CD8-positive, alpha-beta memory T cell (primary cell): ENCODE measurements at regions not wholly inside any gene's neighbourhood (a gene's known extent, or its start where the extent isn't known, plus 50 kb on each side); places are given as distances from the start of the nearest gene placed in this dataset.
"Not testable (repeated sequence)": the region's sequence is repeated elsewhere in the genome, so short reads cannot be mapped to it uniquely, and the experiment has no call there.

ENCODE experiments used
- CTCF ChIA-PET: fragments of 350-600 bp; sonication (Branson Sonifier 250); formaldehyde crosslinking; loops from one replicate; lab custom pipeline; 2021; ENCODE audit warnings: antibody characterized with exemption; lab: Charles Lee
- POLR2A ChIA-PET: fragments of 350-600 bp; sonication (Branson Sonifier 250); formaldehyde crosslinking; loops from one replicate; lab custom pipeline; 2021; ENCODE audit warnings: antibody characterized with exemption; lab: Charles Lee
- DNase-seq, 5 donors: peaks; one replicate each; pipeline versions ENCODE4 v3.0.0 to v3.0.0-alpha.2; 2020 to 2022; ENCODE audit warnings: mixed read lengths in 1 of 5
- H3K27ac ChIP-seq: one replicate; pipeline ENCODE4 v1.7.0; 2013; ENCODE audit warnings: low read depth, mild to moderate bottlenecking, low read length, moderate library complexity
- H3K27me3 ChIP-seq: 2 replicates; pipeline ENCODE4 v1.7.0; 2013; ENCODE audit warnings: low read length, mild to moderate bottlenecking; ENCODE audit not compliant: insufficient read depth, poor library complexity, severe bottlenecking
- H3K36me3 ChIP-seq: 2 replicates; pipeline ENCODE4 v1.7.0; 2013; ENCODE audit warnings: mild to moderate bottlenecking, low read length, moderate library complexity; ENCODE audit not compliant: insufficient read depth
- H3K4me1 ChIP-seq: 2 replicates; pipeline ENCODE4 v1.7.0; 2013; ENCODE audit warnings: mild to moderate bottlenecking, low read length, moderate library complexity; ENCODE audit not compliant: insufficient read depth
- H3K4me3 ChIP-seq: 2 replicates; pipeline ENCODE4 v1.7.0; 2013; ENCODE audit warnings: mild to moderate bottlenecking, low read length
- H3K9me3 ChIP-seq: 2 replicates; pipeline ENCODE4 v1.7.0; 2013; ENCODE audit warnings: mild to moderate bottlenecking, low read length
- H3K27ac Mint-ChIP-seq, 8 donors: one replicate each; pipeline ENCODE4 v1.8.0; 2020 to 2021; ENCODE audit warnings: mixed read lengths in 8 of 8, mild to moderate bottlenecking in 6 of 8, inconsistent platforms in 3 of 8, moderate library complexity in 3 of 8
- H3K27me3 Mint-ChIP-seq, 2 donors: one replicate each; pipeline ENCODE4 v1.8.0; 2020 to 2021; ENCODE audit warnings: mixed read lengths in 2 of 2, mild to moderate bottlenecking in 1 of 2, moderate library complexity in 1 of 2
- H3K36me3 Mint-ChIP-seq, 3 donors: one replicate each; pipeline ENCODE4 v1.8.0; 2020 to 2021; ENCODE audit warnings: mixed read lengths in 3 of 3, inconsistent platforms in 1 of 3, mild to moderate bottlenecking in 1 of 3
- H3K4me1 Mint-ChIP-seq, 3 donors: one replicate each; pipeline ENCODE4 v1.8.0; 2020 to 2021; ENCODE audit warnings: mixed read lengths in 3 of 3, inconsistent platforms in 1 of 3, mild to moderate bottlenecking in 1 of 3
- H3K4me3 Mint-ChIP-seq, 7 donors: one replicate each; pipeline ENCODE4 v1.8.0; 2020 to 2021; ENCODE audit warnings: mixed read lengths in 7 of 7, mild to moderate bottlenecking in 6 of 7, moderate library complexity in 4 of 7, inconsistent platforms in 2 of 7
- H3K9me3 Mint-ChIP-seq, 5 donors: one replicate each; pipeline ENCODE4 v1.8.0; 2020 to 2022; ENCODE audit warnings: mixed read lengths in 5 of 5, mild to moderate bottlenecking in 3 of 5, moderate library complexity in 2 of 5, inconsistent platforms in 1 of 5

- Histone ChIP-seq H3K36me3 (no peaks in the 10 kb centered on the region), H3K4me3 (no peak overlapping the region), H3K9me3 (no peaks in the 10 kb centered on the region), H3K4me1 (no peaks in the 10 kb centered on the region), H3K27me3 (no peaks in the 10 kb centered on the region), H3K27ac (no peak overlapping the region)
- POLR2A ChIA-PET, result no interaction called here
- H3K4me1 Mint-ChIP-seq, result no peaks in the 10 kb centered on the region
- peaks cover 5 to 22% (median 15%) of the 10 kb centered on the region in 5 donors for H3K9me3 Mint-ChIP-seq
- CTCF ChIA-PET, result no interaction called here
- no peak for DNase-seq
- H3K4me3 Mint-ChIP-seq, result no peak overlapping the region
- no peaks in the 10 kb centered on the region for H3K36me3 Mint-ChIP-seq
- no peaks in the 10 kb centered on the region for H3K27me3 Mint-ChIP-seq
- no peak overlapping the region for H3K27ac Mint-ChIP-seq
Measured at GRCh38 chr7:81158189-81158588, 239.3 kb upstream of the SEMA3C start.

- Mint-ChIP-seq H3K27me3 (no peaks in the 10 kb centered on the region), H3K36me3 (no peaks in the 10 kb centered on the region), H3K27ac (no peak overlapping the region), H3K4me3 (no peak overlapping the region), H3K9me3 (peaks cover 6 to 20% (median 7%) of the 10 kb centered on the region in 5 donors), H3K4me1 (no peaks in the 10 kb centered on the region)
- Histone ChIP-seq H3K4me1 (no peaks in the 10 kb centered on the region), H3K36me3 (no peaks in the 10 kb centered on the region), H3K9me3 (no peaks in the 10 kb centered on the region), H3K27ac (no peak overlapping the region), H3K27me3 (no peaks in the 10 kb centered on the region), H3K4me3 (no peak overlapping the region)
- POLR2A ChIA-PET, result no interaction called here
- CTCF ChIA-PET, result no interaction called here
- no peak for DNase-seq
Measured at GRCh38 chr7:81155654-81156373, 237.0 kb upstream of the SEMA3C start.

GRCh38 chr7:81154565-81154964 lies 235.7 kb upstream of the SEMA3C start:
- H3K9me3 ChIP-seq, result no peaks in the 10 kb centered on the region
- H3K4me1 ChIP-seq, result no peaks in the 10 kb centered on the region
- ChIA-PET POLR2A (no interaction called here), CTCF (no interaction called here)
- Mint-ChIP-seq H3K9me3 (peaks cover 6 to 27% (median 9%) of the 10 kb centered on the region in 5 donors), H3K4me3 (no peak overlapping the region), H3K4me1 (no peaks in the 10 kb centered on the region), H3K36me3 (no peaks in the 10 kb centered on the region), H3K27ac (no peak overlapping the region), H3K27me3 (no peaks in the 10 kb centered on the region)
- no peaks in the 10 kb centered on the region for H3K27me3 ChIP-seq
- no peak overlapping the region for H3K4me3 ChIP-seq
- no peak overlapping the region for H3K27ac ChIP-seq
- DNase-seq, result no peak
- no peaks in the 10 kb centered on the region for H3K36me3 ChIP-seq

GRCh38 chr7:81152925-81153324 lies 234.1 kb upstream of the SEMA3C start:
- H3K9me3 ChIP-seq, result not testable (repeated sequence)

GRCh38 chr7:81150951-81151361 lies 232.1 kb upstream of the SEMA3C start:
- H3K4me3 ChIP-seq, result no peak overlapping the region
- H3K27ac ChIP-seq, result no peak overlapping the region
- ChIA-PET CTCF (no interaction called here), POLR2A (no interaction called here)
- H3K4me1 ChIP-seq, result no peaks in the 10 kb centered on the region
- no peak for DNase-seq
- Mint-ChIP-seq H3K27ac (no peak overlapping the region), H3K4me3 (no peak overlapping the region), H3K27me3 (no peaks in the 10 kb centered on the region), H3K9me3 (peaks cover 5 to 25% (median 11%) of the 10 kb centered on the region in 5 donors), H3K4me1 (no peaks in the 10 kb centered on the region), H3K36me3 (no peaks in the 10 kb centered on the region)
- no peaks in the 10 kb centered on the region for H3K9me3 ChIP-seq
- H3K36me3 ChIP-seq, result no peaks in the 10 kb centered on the region
- H3K27me3 ChIP-seq, result no peaks in the 10 kb centered on the region

More at GRCh38 chr7:81152925-81153324, 234.1 kb upstream of the SEMA3C start:
- H3K4me1 Mint-ChIP-seq, H3K4me3 ChIP-seq, DNase-seq, H3K27ac Mint-ChIP-seq, H3K36me3 Mint-ChIP-seq, CTCF ChIA-PET, POLR2A ChIA-PET, H3K27me3 ChIP-seq, H3K27ac ChIP-seq, H3K36me3 ChIP-seq, H3K4me3 Mint-ChIP-seq, H3K27me3 Mint-ChIP-seq, H3K4me1 ChIP-seq: not testable (repeated sequence)
- H3K9me3 Mint-ChIP-seq, result peaks cover 6 to 30% (median 9%) of the 10 kb centered on the region in 5 donors

- H3K4me3 Mint-ChIP-seq, result no peak overlapping the region
- H3K27me3 ChIP-seq, result no peaks in the 10 kb centered on the region
- H3K27me3 Mint-ChIP-seq, result no peaks in the 10 kb centered on the region
- H3K4me1 Mint-ChIP-seq, result no peaks in the 10 kb centered on the region
- no peaks in the 10 kb centered on the region for H3K4me1 ChIP-seq
- CTCF ChIA-PET, result no interaction called here
- no peak overlapping the region for H3K27ac ChIP-seq
- no peak overlapping the region for H3K4me3 ChIP-seq
- H3K9me3 Mint-ChIP-seq, result peaks cover 12 to 37% (median 16%) of the 10 kb centered on the region in 5 donors
- no peak for DNase-seq
- no peaks in the 10 kb centered on the region for H3K36me3 ChIP-seq
- no peaks in the 10 kb centered on the region for H3K36me3 Mint-ChIP-seq
- POLR2A ChIA-PET, result no interaction called here
- H3K27ac Mint-ChIP-seq, result no peak overlapping the region
- H3K9me3 ChIP-seq, result no peaks in the 10 kb centered on the region
Measured at GRCh38 chr7:81143856-81144255, 225.0 kb upstream of the SEMA3C start.

- DNase-seq, H3K36me3 ChIP-seq, CTCF ChIA-PET, POLR2A ChIA-PET, H3K27ac ChIP-seq, H3K4me1 Mint-ChIP-seq, H3K36me3 Mint-ChIP-seq, H3K4me3 Mint-ChIP-seq, H3K4me1 ChIP-seq, H3K4me3 ChIP-seq, H3K27me3 Mint-ChIP-seq, H3K27ac Mint-ChIP-seq, H3K9me3 ChIP-seq, H3K27me3 ChIP-seq: not testable (repeated sequence)
- peaks cover 12 to 30% (median 15%) of the 10 kb centered on the region in 5 donors for H3K9me3 Mint-ChIP-seq
Measured at GRCh38 chr7:81141257-81142205, 222.7 kb upstream of the SEMA3C start.

GRCh38 chr7:81140775-81141174 lies 221.9 kb upstream of the SEMA3C start:
- no peaks in the 10 kb centered on the region for H3K36me3 Mint-ChIP-seq
- no peaks in the 10 kb centered on the region for H3K4me1 Mint-ChIP-seq
- no peak overlapping the region for H3K27ac Mint-ChIP-seq
- DNase-seq, result no peak
- H3K27ac ChIP-seq, result no peak overlapping the region
- H3K27me3 ChIP-seq, result no peaks in the 10 kb centered on the region
- peaks cover 8 to 25% (median 14%) of the 10 kb centered on the region in 5 donors for H3K9me3 Mint-ChIP-seq
- no peaks in the 10 kb centered on the region for H3K27me3 Mint-ChIP-seq
- no peak overlapping the region for H3K4me3 Mint-ChIP-seq
- no peaks in the 10 kb centered on the region for H3K4me1 ChIP-seq
- ChIA-PET POLR2A (no interaction called here), CTCF (no interaction called here)
- no peaks in the 10 kb centered on the region for H3K36me3 ChIP-seq
- no peaks in the 10 kb centered on the region for H3K9me3 ChIP-seq
- no peak overlapping the region for H3K4me3 ChIP-seq
